Activated T-helper 2 cell treated with anti-CD3 and anti-CD28 coated beads, Interferon-gamma antibody, Interleukin-2, Interleukin-4, amounts not matched to agents 10 μg/mL and 5 μg/mL and 100 μg/mL, durations not matched to agents 14 hours and 24 hours and 36 hours (primary cell): ENCODE measurements at regions not wholly inside any gene's neighbourhood (a gene's known extent, or its start where the extent isn't known, plus 50 kb on each side); places are given as distances from the start of the nearest gene placed in this dataset.
"Not testable (repeated sequence)": the region's sequence is repeated elsewhere in the genome, so short reads cannot be mapped to it uniquely, and the experiment has no call there.

Experiments
- DNase-seq: peaks from one replicate; pipeline ENCODE4 v3.0.0; 2021; ENCODE audit warnings: low spot score
- H3K27ac Mint-ChIP-seq: one replicate; pipeline ENCODE4 v1.8.0; 2021; ENCODE audit warnings: mixed read lengths
- H3K27me3 Mint-ChIP-seq: one replicate; pipeline ENCODE4 v1.8.0; 2021; ENCODE audit warnings: low read depth, mixed read lengths
- H3K36me3 Mint-ChIP-seq: one replicate; pipeline ENCODE4 v1.8.0; 2021; ENCODE audit warnings: low read depth, mixed read lengths
- H3K4me1 Mint-ChIP-seq: one replicate; pipeline ENCODE4 v1.8.0; 2021; ENCODE audit warnings: low read depth, mixed read lengths
- H3K4me3 Mint-ChIP-seq: one replicate; pipeline ENCODE4 v1.8.0; 2021; ENCODE audit warnings: low read depth, mild to moderate bottlenecking, moderate library complexity, mixed read lengths
- H3K9me3 Mint-ChIP-seq: one replicate; pipeline ENCODE4 v1.8.0; 2021; ENCODE audit warnings: mixed read lengths
- intact Hi-C: fragments of 100-400 bp; cut with micrococcal nuclease; formaldehyde crosslinking; loops from one replicate; pipeline ENCODE4 v1.15.1; 2023

DNA sequence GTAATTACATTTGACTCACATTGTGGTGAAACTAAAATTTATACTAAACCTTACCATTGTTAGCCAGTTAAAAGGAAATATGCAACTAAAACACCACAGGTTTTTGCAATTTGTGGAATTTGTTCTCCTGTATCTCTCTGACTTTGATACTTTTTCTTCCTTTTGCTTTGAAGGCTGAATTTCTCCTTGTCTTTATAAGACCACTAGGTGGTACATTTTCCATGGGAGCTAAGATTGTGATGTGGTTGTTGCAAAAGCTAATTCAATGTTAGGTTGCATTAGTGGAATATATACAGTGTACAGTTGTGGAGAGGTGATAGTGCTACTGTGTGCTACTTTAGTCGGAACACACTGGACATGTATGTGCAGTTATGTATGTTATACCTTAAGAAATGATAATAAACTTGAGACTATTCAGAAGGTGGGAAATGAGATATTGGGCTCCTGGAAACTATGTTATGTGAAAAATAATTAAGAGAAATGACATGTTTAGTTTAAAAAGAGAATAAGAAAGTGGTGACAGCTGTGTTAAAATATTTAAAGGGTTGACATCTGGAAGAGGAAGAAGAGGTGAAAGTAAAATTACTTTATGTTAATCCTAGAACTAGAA lies 70.3 kb downstream of the ARL9 start:
- Mint-ChIP-seq H3K4me3 (no peak overlapping the region), H3K27me3 (peaks cover 11% of the 10 kb centered on the region), H3K36me3 (no peaks in the 10 kb centered on the region), H3K27ac (no peak overlapping the region), H3K9me3 (no peaks in the 10 kb centered on the region), H3K4me1 (no peaks in the 10 kb centered on the region)
- intact Hi-C loops = loop anchor here (1.0 to 5.0 kb wide), 2 partner anchors 76 to 223 kb away; no protein-coding TSS in a partner anchor
- DNase-seq = no peak

DNA sequence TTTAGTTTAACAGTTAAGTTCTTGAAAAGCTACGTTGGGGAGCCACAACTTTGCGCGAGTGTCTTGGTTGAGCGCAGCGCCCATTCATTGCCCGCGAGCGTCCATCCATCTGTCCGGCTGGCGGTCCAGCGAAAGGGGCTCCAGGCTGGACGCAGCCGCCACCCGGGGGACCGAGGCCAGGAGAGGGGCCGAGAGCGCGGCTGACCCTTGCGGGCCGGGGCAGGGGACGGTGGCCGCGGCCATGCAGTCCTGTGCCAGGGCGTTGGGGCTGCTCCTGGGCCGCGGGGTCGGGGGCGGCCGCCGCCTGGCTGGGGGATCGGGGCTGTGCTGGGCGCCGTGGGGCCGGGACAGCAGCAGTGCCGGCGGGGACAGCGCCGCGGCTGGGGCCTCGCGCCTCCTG lies 86.8 kb downstream of the ARL9 start:
- intact Hi-C loops, H3K9me3 Mint-ChIP-seq, H3K27ac Mint-ChIP-seq, H3K4me1 Mint-ChIP-seq, H3K27me3 Mint-ChIP-seq, DNase-seq, H3K36me3 Mint-ChIP-seq, H3K4me3 Mint-ChIP-seq: not testable (repeated sequence)
